HG02798 (cell line): ENCODE measurements at regions not wholly inside any gene's neighbourhood (a gene's known extent, or its start where the extent isn't known, plus 50 kb on each side); places are given as distances from the start of the nearest gene placed in this dataset.

Source experiments
- ATAC-seq: cut with Tn5 transposase; IDR thresholded peaks from one replicate; pipeline ENCODE4 v1.9.1; 2021; ENCODE audit warnings: mild to moderate bottlenecking; ENCODE audit not compliant: unreplicated experiment, poor library complexity

GRCh38 chr13:65909501-65909900 is 1320.6 kb downstream of the PCDH9 start:
- ATAC-seq: no peak

- no peak for ATAC-seq
Observed at GRCh38 chr13:65907666-65908525, 1322.2 kb downstream of the PCDH9 start.

GRCh38 chr13:65901723-65902122 is 1328.4 kb downstream of the PCDH9 start:
- ATAC-seq: no peak

GRCh38 chr13:65894049-65894448 is 1336.1 kb downstream of the PCDH9 start:
- ATAC-seq: no peak

GRCh38 chr13:65892859-65893258 is 1337.3 kb downstream of the PCDH9 start:
- no peak for ATAC-seq

GRCh38 chr13:65889368-65889767 is 1340.8 kb downstream of the PCDH9 start:
- no peak for ATAC-seq

GRCh38 chr13:65882810-65883209 is 1347.3 kb downstream of the PCDH9 start:
- ATAC-seq: no peak

GRCh38 chr13:65881561-65882155 is 1348.5 kb downstream of the PCDH9 start:
- ATAC-seq: no peak

- ATAC-seq: no peak
Observed at GRCh38 chr13:65875031-65875430, 1355.1 kb downstream of the PCDH9 start.

GRCh38 chr13:65872448-65872847 is 1357.7 kb downstream of the PCDH9 start:
- ATAC-seq: no peak

- no peak for ATAC-seq
Observed at GRCh38 chr13:65868884-65869283, 1361.3 kb downstream of the PCDH9 start.

- no peak for ATAC-seq
Observed at GRCh38 chr13:65868099-65868498, 1362.0 kb downstream of the PCDH9 start.

- ATAC-seq: no peak
Observed at GRCh38 chr13:65866138-65866537, 1364.0 kb downstream of the PCDH9 start.

GRCh38 chr13:65865206-65865605 is 1364.9 kb downstream of the PCDH9 start:
- ATAC-seq: no peak

- no peak for ATAC-seq
Observed at GRCh38 chr13:65864039-65864438, 1366.1 kb downstream of the PCDH9 start.

- no peak for ATAC-seq
Observed at GRCh38 chr13:65860306-65860705, 1369.8 kb downstream of the PCDH9 start.

GRCh38 chr13:65857942-65858565 is 1372.1 kb downstream of the PCDH9 start:
- ATAC-seq: no peak

- no peak for ATAC-seq
Observed at GRCh38 chr13:65856431-65856830, 1373.7 kb downstream of the PCDH9 start.

- no peak for ATAC-seq
Observed at GRCh38 chr13:65855242-65855805, 1374.8 kb downstream of the PCDH9 start.

GRCh38 chr13:65854431-65854830 is 1375.7 kb downstream of the PCDH9 start:
- ATAC-seq: no peak

- ATAC-seq: no peak
Observed at GRCh38 chr13:65844266-65844841, 1385.8 kb downstream of the PCDH9 start.
